PC-9 (cell line): ENCODE measurements at regions not wholly inside any gene's neighbourhood (a gene's known extent, or its start where the extent isn't known, plus 50 kb on each side); places are given as distances from the start of the nearest gene placed in this dataset.

ENCODE experiments used
- EZH2 ChIP-seq: fragments of 200-600 bp; sonication (generic); IDR thresholded peaks from 2 replicates; pipeline ENCODE4 v1.8.0; 2017; ENCODE audit warnings: antibody characterized with exemption, low read depth
- TF ChIP-seq, protein P1 (sequence below): fragments of 200-600 bp; sonication (generic); conservative IDR thresholded peaks from 2 replicates; pipeline ENCODE4 v1.6.1; 2017; ENCODE audit warnings: mixed run types, antibody characterized with exemption, mild to moderate bottlenecking, moderate library complexity

GRCh38 chr16:73193464-73193863 is 145.5 kb upstream of the ZFHX3 start:
- TF ChIP-seq, protein P1, sequence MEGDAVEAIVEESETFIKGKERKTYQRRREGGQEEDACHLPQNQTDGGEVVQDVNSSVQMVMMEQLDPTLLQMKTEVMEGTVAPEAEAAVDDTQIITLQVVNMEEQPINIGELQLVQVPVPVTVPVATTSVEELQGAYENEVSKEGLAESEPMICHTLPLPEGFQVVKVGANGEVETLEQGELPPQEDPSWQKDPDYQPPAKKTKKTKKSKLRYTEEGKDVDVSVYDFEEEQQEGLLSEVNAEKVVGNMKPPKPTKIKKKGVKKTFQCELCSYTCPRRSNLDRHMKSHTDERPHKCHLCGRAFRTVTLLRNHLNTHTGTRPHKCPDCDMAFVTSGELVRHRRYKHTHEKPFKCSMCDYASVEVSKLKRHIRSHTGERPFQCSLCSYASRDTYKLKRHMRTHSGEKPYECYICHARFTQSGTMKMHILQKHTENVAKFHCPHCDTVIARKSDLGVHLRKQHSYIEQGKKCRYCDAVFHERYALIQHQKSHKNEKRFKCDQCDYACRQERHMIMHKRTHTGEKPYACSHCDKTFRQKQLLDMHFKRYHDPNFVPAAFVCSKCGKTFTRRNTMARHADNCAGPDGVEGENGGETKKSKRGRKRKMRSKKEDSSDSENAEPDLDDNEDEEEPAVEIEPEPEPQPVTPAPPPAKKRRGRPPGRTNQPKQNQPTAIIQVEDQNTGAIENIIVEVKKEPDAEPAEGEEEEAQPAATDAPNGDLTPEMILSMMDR, result no peak
- no peak for TF ChIP-seq EZH2
